GM23338 (cell line): ENCODE measurements at regions not wholly inside any gene's neighbourhood (a gene's known extent, or its start where the extent isn't known, plus 50 kb on each side); places are given as distances from the start of the nearest gene placed in this dataset.

ENCODE experiments used
- ATAC-seq: fragments of 200-7000 bp; cut with Tn5 transposase; 3 replicates; pipeline ENCODE4 v1.9.1; 2020
- DNase-seq: peaks from one replicate; pipeline ENCODE4 v3.0.0-alpha.2; 2015; ENCODE audit warnings: low spot score
- H2AFZ ChIP-seq: fragments of 200-600 bp; sonication (generic); 2 replicates; pipeline ENCODE4 v1.8.0; 2016; ENCODE audit warnings: antibody characterized with exemption, mild to moderate bottlenecking, moderate library complexity
- H3F3A ChIP-seq: fragments of 200-600 bp; sonication (generic); replicated peaks from 2 replicates; pipeline ENCODE4 v1.8.0; 2017; ENCODE audit warnings: antibody characterized with exemption, mixed run types, low read depth
- H3K27ac ChIP-seq: fragments of 200-600 bp; sonication (generic); 2 replicates; pipeline ENCODE4 v1.6.1; 2016; ENCODE audit warnings: low read depth
- H3K27me3 ChIP-seq: fragments of 200-600 bp; sonication (generic); 2 replicates; pipeline ENCODE4 v1.8.0; 2016; ENCODE audit warnings: mild to moderate bottlenecking, mixed run types, moderate library complexity; ENCODE audit not compliant: insufficient read depth
- H3K36me3 ChIP-seq: fragments of 200-600 bp; sonication (generic); 2 replicates; pipeline ENCODE4 v1.8.0; 2016; ENCODE audit warnings: mild to moderate bottlenecking; ENCODE audit not compliant: insufficient read depth
- H3K4me1 ChIP-seq: fragments of 200-600 bp; sonication (generic); 2 replicates; pipeline ENCODE4 v1.8.0; 2016; ENCODE audit warnings: mild to moderate bottlenecking, moderate library complexity; ENCODE audit not compliant: insufficient read depth
- H3K4me2 ChIP-seq: fragments of 200-600 bp; sonication (generic); 2 replicates; pipeline ENCODE4 v1.7.1; 2017; ENCODE audit warnings: mixed run types
- H3K4me3 ChIP-seq: fragments of 200-600 bp; sonication (generic); 2 replicates; pipeline ENCODE4 v1.6.1; 2016; ENCODE audit warnings: mixed run types
- H3K79me2 ChIP-seq: fragments of 200-600 bp; sonication (generic); replicated peaks from 2 replicates; pipeline ENCODE4 v1.8.0; 2017; ENCODE audit warnings: mild to moderate bottlenecking; ENCODE audit not compliant: insufficient read depth
- H3K9me2 ChIP-seq: fragments of 200-600 bp; sonication (generic); 2 replicates; pipeline ENCODE4 v1.8.0; 2017; ENCODE audit not compliant: insufficient read depth
- H4K20me1 ChIP-seq: fragments of 200-600 bp; sonication (generic); replicated peaks from 2 replicates; pipeline ENCODE4 v1.8.0; 2017; ENCODE audit warnings: mild to moderate bottlenecking; ENCODE audit not compliant: insufficient read depth
- H3K27ac Mint-ChIP-seq: 2 replicates; pipeline ENCODE4 v1.8.0; 2020; ENCODE audit warnings: inconsistent platforms, mild to moderate bottlenecking, moderate library complexity, mixed read lengths
- H3K27me3 Mint-ChIP-seq: 3 replicates; pipeline ENCODE4 v1.8.0; 2022; ENCODE audit warnings: low read depth, mild to moderate bottlenecking, moderate library complexity, mixed read lengths, inconsistent platforms; ENCODE audit not compliant: insufficient read depth, poor library complexity
- H3K36me3 Mint-ChIP-seq: 3 replicates; pipeline ENCODE4 v1.8.0; 2021; ENCODE audit warnings: low read depth, mild to moderate bottlenecking, inconsistent platforms, moderate library complexity, mixed read lengths
- H3K4me1 Mint-ChIP-seq: 3 replicates; pipeline ENCODE4 v1.8.0; 2020; ENCODE audit warnings: mild to moderate bottlenecking, inconsistent platforms, mixed read lengths
- H3K4me3 Mint-ChIP-seq: 3 replicates; pipeline ENCODE4 v1.8.0; 2021; ENCODE audit warnings: moderate library complexity, mild to moderate bottlenecking, inconsistent platforms, mixed read lengths
- H3K9me3 Mint-ChIP-seq: 3 replicates; pipeline ENCODE4 v1.8.0; 2020; ENCODE audit warnings: moderate library complexity, mild to moderate bottlenecking, inconsistent platforms, mixed read lengths
- CREB1 ChIP-seq: fragments of 250-450 bp; sonication (Bioruptor Pico); IDR thresholded peaks from 2 replicates; pipeline ENCODE4 v1.5.0; 2020; ENCODE audit warnings: low read depth, mild to moderate bottlenecking, moderate library complexity
- EZH2 ChIP-seq: fragments of 200-600 bp; sonication (generic); IDR thresholded peaks from one replicate; pipeline ENCODE4 v1.8.0; 2017; ENCODE audit warnings: antibody characterized with exemption, mild to moderate bottlenecking, low read depth; ENCODE audit not compliant: unreplicated experiment
- EZH2phosphoT487 ChIP-seq: fragments of 200-600 bp; sonication (generic); IDR thresholded peaks from one replicate; pipeline ENCODE4 v1.8.1; 2018; ENCODE audit warnings: antibody characterized with exemption; ENCODE audit not compliant: unreplicated experiment
- JUNB ChIP-seq: IDR thresholded peaks from one replicate; pipeline ENCODE4 v1.6.1; 2016; ENCODE audit warnings: antibody characterized with exemption; ENCODE audit not compliant: unreplicated experiment
- NANOG ChIP-seq: IDR thresholded peaks from 2 replicates; pipeline ENCODE4 v1.6.1; 2016; ENCODE audit warnings: antibody characterized with exemption, borderline replicate concordance
- POLR2AphosphoS5 ChIP-seq: IDR thresholded peaks from 2 replicates; pipeline ENCODE4 v1.6.1; 2016; ENCODE audit warnings: antibody characterized with exemption, low read depth
- REST ChIP-seq: IDR thresholded peaks from one replicate; pipeline ENCODE4 v1.6.1; 2018; ENCODE audit warnings: antibody characterized with exemption; ENCODE audit not compliant: unreplicated experiment
- STAT1 ChIP-seq: IDR thresholded peaks from one replicate; pipeline ENCODE4 v1.6.1; 2016; ENCODE audit warnings: antibody characterized with exemption; ENCODE audit not compliant: unreplicated experiment
- ZNF114 ChIP-seq: fragments of 250-450 bp; sonication (Bioruptor Pico); IDR thresholded peaks from 2 replicates; pipeline ENCODE4 v1.5.0; 2020; ENCODE audit warnings: mild to moderate bottlenecking, moderate library complexity
- ZNF331 ChIP-seq: fragments of 250-450 bp; sonication (Bioruptor Pico); IDR thresholded peaks from 2 replicates; pipeline ENCODE4 v1.5.0; 2020; ENCODE audit warnings: low read depth, mild to moderate bottlenecking, moderate library complexity
- TF ChIP-seq, protein P1 (sequence below): IDR thresholded peaks from 2 replicates; pipeline ENCODE4 v1.6.1; 2016; ENCODE audit warnings: antibody characterized with exemption
- TF ChIP-seq, protein P2 (sequence below), 2 experiments: fragments of 200-600 bp in 1 of 2; sonication (generic) in 1 of 2; conservative IDR thresholded peaks; 2 replicates each; pipeline versions ENCODE4 v1.5.1 to v1.6.1; 2016 to 2017; ENCODE audit warnings: antibody characterized with exemption in 2 of 2, low read depth in 2 of 2, mild to moderate bottlenecking in 2 of 2, moderate library complexity in 1 of 2
- TF ChIP-seq, protein P3 (sequence below): fragments of 250-450 bp; sonication (Bioruptor Pico); IDR thresholded peaks from 2 replicates; pipeline ENCODE4 v1.5.0; 2020; ENCODE audit warnings: mild to moderate bottlenecking, moderate library complexity

- TF ChIP-seq EZH2 (no peak), REST (no peak), JUNB (no peak)
- TF ChIP-seq, protein P1, sequence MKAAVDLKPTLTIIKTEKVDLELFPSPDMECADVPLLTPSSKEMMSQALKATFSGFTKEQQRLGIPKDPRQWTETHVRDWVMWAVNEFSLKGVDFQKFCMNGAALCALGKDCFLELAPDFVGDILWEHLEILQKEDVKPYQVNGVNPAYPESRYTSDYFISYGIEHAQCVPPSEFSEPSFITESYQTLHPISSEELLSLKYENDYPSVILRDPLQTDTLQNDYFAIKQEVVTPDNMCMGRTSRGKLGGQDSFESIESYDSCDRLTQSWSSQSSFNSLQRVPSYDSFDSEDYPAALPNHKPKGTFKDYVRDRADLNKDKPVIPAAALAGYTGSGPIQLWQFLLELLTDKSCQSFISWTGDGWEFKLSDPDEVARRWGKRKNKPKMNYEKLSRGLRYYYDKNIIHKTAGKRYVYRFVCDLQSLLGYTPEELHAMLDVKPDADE, result no peak
Observed at GRCh38 chr5:103489307-103489706, 73.3 kb downstream of the NUDT12 start (continued).

DNA sequence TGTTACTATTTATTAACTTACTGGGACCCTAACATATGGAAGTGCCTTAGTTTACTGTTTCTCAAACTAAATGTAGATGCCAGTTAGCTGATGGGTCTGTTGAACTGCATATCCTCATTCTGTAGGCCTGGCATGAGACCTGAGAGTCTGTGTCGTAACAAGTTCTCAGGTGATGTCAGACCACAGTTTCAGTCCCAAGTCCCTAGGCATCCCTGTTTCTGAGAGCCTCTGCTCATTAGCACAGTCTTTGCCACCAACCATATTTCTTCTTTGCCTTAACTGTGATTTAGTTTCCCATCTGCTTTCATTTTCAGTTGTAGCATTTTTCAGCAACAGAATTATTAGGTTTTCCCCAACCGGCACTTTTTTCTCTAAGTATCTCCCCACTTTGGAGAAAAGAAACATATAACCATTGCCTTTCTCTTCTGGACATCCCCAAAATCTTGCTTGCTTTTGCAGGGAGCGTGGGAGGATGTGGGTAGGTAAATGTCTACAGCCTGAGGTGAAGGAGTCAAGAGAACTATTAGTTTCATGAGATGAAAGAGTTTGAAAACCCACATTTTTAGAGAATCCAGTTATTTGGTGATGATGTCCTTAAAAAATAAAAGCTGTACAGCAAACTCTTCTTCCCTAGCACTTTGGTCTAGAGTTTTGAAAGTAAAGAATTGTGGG lies 74.6 kb downstream of the NUDT12 start:
- H3K36me3 ChIP-seq, result no peaks in the 10 kb centered on the region
- H3K4me3 ChIP-seq, result no peak overlapping the region
- H3K4me2 ChIP-seq, result no peak overlapping the region
- no peak overlapping the region for H3K27ac ChIP-seq
- peak overlapping the region; percentile 19; the same call in 1 of the 2 replicates for H3K27ac Mint-ChIP-seq
- H4K20me1 ChIP-seq, result no peaks in the 10 kb centered on the region
- H3K9me2 ChIP-seq, result no peaks in the 10 kb centered on the region; the same call in 1 of the 2 replicates
- no peaks in the 10 kb centered on the region for H3K36me3 Mint-ChIP-seq
- H3K4me1 ChIP-seq, result peaks cover 25% of the 10 kb centered on the region
- H3K4me1 Mint-ChIP-seq, result peaks cover 24% of the 10 kb centered on the region
- H3K27me3 Mint-ChIP-seq, result peaks cover 5% of the 10 kb centered on the region
- no peak overlapping the region for H3K4me3 Mint-ChIP-seq
- ATAC-seq, result no peak
- H3K79me2 ChIP-seq, result no peaks in the 10 kb centered on the region
- H3K9me3 Mint-ChIP-seq, result no peaks in the 10 kb centered on the region
- H3K27me3 ChIP-seq, result no peaks in the 10 kb centered on the region
- no peaks in the 10 kb centered on the region for H3F3A ChIP-seq
- H2AFZ ChIP-seq, result 0 out of 2 replicates have a peak overlapping the region, but pooled peaks have one; percentile 48
- no peak for DNase-seq
- TF ChIP-seq ZNF114 (CRISPR knock-in tag) (no peak), STAT1 (no peak), POLR2AphosphoS5 (no peak), CREB1 (CRISPR knock-in tag) (no peak), EZH2 (no peak), ZNF331 (no peak), EZH2phosphoT487 (no peak), NANOG (no peak)
- TF ChIP-seq, protein P2, sequence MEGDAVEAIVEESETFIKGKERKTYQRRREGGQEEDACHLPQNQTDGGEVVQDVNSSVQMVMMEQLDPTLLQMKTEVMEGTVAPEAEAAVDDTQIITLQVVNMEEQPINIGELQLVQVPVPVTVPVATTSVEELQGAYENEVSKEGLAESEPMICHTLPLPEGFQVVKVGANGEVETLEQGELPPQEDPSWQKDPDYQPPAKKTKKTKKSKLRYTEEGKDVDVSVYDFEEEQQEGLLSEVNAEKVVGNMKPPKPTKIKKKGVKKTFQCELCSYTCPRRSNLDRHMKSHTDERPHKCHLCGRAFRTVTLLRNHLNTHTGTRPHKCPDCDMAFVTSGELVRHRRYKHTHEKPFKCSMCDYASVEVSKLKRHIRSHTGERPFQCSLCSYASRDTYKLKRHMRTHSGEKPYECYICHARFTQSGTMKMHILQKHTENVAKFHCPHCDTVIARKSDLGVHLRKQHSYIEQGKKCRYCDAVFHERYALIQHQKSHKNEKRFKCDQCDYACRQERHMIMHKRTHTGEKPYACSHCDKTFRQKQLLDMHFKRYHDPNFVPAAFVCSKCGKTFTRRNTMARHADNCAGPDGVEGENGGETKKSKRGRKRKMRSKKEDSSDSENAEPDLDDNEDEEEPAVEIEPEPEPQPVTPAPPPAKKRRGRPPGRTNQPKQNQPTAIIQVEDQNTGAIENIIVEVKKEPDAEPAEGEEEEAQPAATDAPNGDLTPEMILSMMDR (conservative IDR thresholded peaks at IDR 0.05; ENCODE audit: low read depth in 2 of 2), result no peak
- TF ChIP-seq, protein P3, sequence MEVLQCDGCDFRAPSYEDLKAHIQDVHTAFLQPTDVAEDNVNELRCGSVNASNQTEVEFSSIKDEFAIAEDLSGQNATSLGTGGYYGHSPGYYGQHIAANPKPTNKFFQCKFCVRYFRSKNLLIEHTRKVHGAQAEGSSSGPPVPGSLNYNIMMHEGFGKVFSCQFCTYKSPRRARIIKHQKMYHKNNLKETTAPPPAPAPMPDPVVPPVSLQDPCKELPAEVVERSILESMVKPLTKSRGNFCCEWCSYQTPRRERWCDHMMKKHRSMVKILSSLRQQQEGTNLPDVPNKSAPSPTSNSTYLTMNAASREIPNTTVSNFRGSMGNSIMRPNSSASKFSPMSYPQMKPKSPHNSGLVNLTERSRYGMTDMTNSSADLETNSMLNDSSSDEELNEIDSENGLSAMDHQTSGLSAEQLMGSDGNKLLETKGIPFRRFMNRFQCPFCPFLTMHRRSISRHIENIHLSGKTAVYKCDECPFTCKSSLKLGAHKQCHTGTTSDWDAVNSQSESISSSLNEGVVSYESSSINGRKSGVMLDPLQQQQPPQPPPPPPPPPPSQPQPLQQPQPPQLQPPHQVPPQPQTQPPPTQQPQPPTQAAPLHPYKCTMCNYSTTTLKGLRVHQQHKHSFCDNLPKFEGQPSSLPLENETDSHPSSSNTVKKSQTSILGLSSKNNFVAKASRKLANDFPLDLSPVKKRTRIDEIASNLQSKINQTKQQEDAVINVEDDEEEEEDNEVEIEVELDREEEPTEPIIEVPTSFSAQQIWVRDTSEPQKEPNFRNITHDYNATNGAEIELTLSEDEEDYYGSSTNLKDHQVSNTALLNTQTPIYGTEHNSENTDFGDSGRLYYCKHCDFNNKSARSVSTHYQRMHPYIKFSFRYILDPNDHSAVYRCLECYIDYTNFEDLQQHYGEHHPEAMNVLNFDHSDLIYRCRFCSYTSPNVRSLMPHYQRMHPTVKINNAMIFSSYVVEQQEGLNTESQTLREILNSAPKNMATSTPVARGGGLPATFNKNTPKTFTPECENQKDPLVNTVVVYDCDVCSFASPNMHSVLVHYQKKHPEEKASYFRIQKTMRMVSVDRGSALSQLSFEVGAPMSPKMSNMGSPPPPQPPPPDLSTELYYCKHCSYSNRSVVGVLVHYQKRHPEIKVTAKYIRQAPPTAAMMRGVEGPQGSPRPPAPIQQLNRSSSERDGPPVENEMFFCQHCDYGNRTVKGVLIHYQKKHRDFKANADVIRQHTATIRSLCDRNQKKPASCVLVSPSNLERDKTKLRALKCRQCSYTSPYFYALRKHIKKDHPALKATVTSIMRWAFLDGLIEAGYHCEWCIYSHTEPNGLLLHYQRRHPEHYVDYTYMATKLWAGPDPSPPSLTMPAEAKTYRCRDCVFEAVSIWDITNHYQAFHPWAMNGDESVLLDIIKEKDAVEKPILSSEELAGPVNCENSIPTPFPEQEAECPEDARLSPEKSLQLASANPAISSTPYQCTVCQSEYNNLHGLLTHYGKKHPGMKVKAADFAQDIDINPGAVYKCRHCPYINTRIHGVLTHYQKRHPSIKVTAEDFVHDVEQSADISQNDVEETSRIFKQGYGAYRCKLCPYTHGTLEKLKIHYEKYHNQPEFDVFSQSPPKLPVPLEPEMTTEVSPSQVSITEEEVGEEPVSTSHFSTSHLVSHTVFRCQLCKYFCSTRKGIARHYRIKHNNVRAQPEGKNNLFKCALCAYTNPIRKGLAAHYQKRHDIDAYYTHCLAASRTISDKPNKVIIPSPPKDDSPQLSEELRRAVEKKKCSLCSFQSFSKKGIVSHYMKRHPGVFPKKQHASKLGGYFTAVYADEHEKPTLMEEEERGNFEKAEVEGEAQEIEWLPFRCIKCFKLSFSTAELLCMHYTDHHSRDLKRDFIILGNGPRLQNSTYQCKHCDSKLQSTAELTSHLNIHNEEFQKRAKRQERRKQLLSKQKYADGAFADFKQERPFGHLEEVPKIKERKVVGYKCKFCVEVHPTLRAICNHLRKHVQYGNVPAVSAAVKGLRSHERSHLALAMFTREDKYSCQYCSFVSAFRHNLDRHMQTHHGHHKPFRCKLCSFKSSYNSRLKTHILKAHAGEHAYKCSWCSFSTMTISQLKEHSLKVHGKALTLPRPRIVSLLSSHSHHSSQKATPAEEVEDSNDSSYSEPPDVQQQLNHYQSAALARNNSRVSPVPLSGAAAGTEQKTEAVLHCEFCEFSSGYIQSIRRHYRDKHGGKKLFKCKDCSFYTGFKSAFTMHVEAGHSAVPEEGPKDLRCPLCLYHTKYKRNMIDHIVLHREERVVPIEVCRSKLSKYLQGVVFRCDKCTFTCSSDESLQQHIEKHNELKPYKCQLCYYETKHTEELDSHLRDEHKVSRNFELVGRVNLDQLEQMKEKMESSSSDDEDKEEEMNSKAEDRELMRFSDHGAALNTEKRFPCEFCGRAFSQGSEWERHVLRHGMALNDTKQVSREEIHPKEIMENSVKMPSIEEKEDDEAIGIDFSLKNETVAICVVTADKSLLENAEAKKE, result no peak
